ENCODE measurements at regions not wholly inside any gene's neighbourhood (a gene's known extent, or its start where the extent isn't known, plus 50 kb on each side); places are given as distances from the start of the nearest gene placed in this dataset.

- TF ChIP-seq CTCF (conservative IDR thresholded peaks at IDR 0.05) = no peak
- no peak for TF ChIP-seq ZFX (IDR thresholded peaks at IDR 0.05)
Observed at GRCh38 chr4:120617171-120617570, 305.4 kb downstream of the PRDM5 start.
